ENCODE measurements at regions not wholly inside any gene's neighbourhood (a gene's known extent, or its start where the extent isn't known, plus 50 kb on each side); places are given as distances from the start of the nearest gene placed in this dataset.

- H3K4me3 ChIP-seq (ENCODE audit: low read depth, low read length): no peak overlapping the region
- TF ChIP-seq CTCF (conservative IDR thresholded peaks at IDR 0.05; ENCODE audit: low read depth, low read length): no peak
- no peak for DNase-seq (ENCODE audit: low read depth)
These were observed 145.9 kb upstream of the GLRA1 start for GRCh38 chr5:152070591-152070990.

GRCh38 chr5:152066784-152067183 is 142.1 kb upstream of the GLRA1 start:
- no peak for TF ChIP-seq CTCF (conservative IDR thresholded peaks at IDR 0.05; ENCODE audit: low read depth, low read length)
- DNase-seq (ENCODE audit: low read depth): no peak
- no peak overlapping the region for H3K4me3 ChIP-seq (ENCODE audit: low read depth, low read length)

GRCh38 chr5:152063004-152063403 is 138.4 kb upstream of the GLRA1 start:
- no peak overlapping the region for H3K4me3 ChIP-seq (ENCODE audit: low read depth, low read length)
- no peak for DNase-seq (ENCODE audit: low read depth)
- TF ChIP-seq CTCF (conservative IDR thresholded peaks at IDR 0.05; ENCODE audit: low read depth, low read length): no peak

GRCh38 chr5:152061095-152061494 is 136.4 kb upstream of the GLRA1 start:
- no peak for DNase-seq (ENCODE audit: low read depth)
- H3K4me3 ChIP-seq (ENCODE audit: low read depth, low read length): no peak overlapping the region
- no peak for TF ChIP-seq CTCF (conservative IDR thresholded peaks at IDR 0.05; ENCODE audit: low read depth, low read length)

- no peak for TF ChIP-seq CTCF (conservative IDR thresholded peaks at IDR 0.05; ENCODE audit: low read depth, low read length)
- no peak for DNase-seq (ENCODE audit: low read depth)
These were observed 133.6 kb upstream of the GLRA1 start for GRCh38 chr5:152058267-152058666.

GRCh38 chr5:152056931-152057330 is 132.3 kb upstream of the GLRA1 start:
- no peak overlapping the region for H3K4me3 ChIP-seq (ENCODE audit: low read depth, low read length)
- no peak for TF ChIP-seq CTCF (conservative IDR thresholded peaks at IDR 0.05; ENCODE audit: low read depth, low read length)
- no peak for DNase-seq (ENCODE audit: low read depth)

More at GRCh38 chr5:152058267-152058666, 133.6 kb upstream of the GLRA1 start:
- no peak overlapping the region for H3K4me3 ChIP-seq (ENCODE audit: low read depth, low read length)

- H3K4me3 ChIP-seq (ENCODE audit: low read depth, low read length): no peak overlapping the region
- DNase-seq (ENCODE audit: low read depth): no peak
- no peak for TF ChIP-seq CTCF (conservative IDR thresholded peaks at IDR 0.05; ENCODE audit: low read depth, low read length)
These were observed 127.8 kb upstream of the GLRA1 start for GRCh38 chr5:152052470-152052869.
